ENCODE measurements at regions not wholly inside any gene's neighbourhood (a gene's known extent, or its start where the extent isn't known, plus 50 kb on each side); places are given as distances from the start of the nearest gene placed in this dataset.

GRCh38 chr7:115850774-115851173 lies 179.8 kb downstream of the TFEC start:
- TF ChIP-seq EZH2 (IDR thresholded peaks at IDR 0.05; ENCODE audit: borderline replicate concordance, insufficient read depth, low read length, poor library complexity, severe bottlenecking) (no peak), POLR2AphosphoS5 (IDR thresholded peaks at IDR 0.05) (no peak), RAD21 (conservative IDR thresholded peaks at IDR 0.05) (no peak), TAF1 (IDR thresholded peaks at IDR 0.05; ENCODE audit: low read depth) (no peak), EP300 (conservative IDR thresholded peaks at IDR 0.05; ENCODE audit: poor library complexity, severe bottlenecking) (no peak), MXI1 (conservative IDR thresholded peaks at IDR 0.05; ENCODE audit: poor library complexity, severe bottlenecking) (no peak), SMC3 (conservative IDR thresholded peaks at IDR 0.05; ENCODE audit: poor library complexity) (no peak)
- TF ChIP-seq, protein P1, sequence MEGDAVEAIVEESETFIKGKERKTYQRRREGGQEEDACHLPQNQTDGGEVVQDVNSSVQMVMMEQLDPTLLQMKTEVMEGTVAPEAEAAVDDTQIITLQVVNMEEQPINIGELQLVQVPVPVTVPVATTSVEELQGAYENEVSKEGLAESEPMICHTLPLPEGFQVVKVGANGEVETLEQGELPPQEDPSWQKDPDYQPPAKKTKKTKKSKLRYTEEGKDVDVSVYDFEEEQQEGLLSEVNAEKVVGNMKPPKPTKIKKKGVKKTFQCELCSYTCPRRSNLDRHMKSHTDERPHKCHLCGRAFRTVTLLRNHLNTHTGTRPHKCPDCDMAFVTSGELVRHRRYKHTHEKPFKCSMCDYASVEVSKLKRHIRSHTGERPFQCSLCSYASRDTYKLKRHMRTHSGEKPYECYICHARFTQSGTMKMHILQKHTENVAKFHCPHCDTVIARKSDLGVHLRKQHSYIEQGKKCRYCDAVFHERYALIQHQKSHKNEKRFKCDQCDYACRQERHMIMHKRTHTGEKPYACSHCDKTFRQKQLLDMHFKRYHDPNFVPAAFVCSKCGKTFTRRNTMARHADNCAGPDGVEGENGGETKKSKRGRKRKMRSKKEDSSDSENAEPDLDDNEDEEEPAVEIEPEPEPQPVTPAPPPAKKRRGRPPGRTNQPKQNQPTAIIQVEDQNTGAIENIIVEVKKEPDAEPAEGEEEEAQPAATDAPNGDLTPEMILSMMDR (IDR thresholded peaks at IDR 0.05; ENCODE audit: poor library complexity, severe bottlenecking), result no peak
- TF ChIP-seq, protein P2, sequence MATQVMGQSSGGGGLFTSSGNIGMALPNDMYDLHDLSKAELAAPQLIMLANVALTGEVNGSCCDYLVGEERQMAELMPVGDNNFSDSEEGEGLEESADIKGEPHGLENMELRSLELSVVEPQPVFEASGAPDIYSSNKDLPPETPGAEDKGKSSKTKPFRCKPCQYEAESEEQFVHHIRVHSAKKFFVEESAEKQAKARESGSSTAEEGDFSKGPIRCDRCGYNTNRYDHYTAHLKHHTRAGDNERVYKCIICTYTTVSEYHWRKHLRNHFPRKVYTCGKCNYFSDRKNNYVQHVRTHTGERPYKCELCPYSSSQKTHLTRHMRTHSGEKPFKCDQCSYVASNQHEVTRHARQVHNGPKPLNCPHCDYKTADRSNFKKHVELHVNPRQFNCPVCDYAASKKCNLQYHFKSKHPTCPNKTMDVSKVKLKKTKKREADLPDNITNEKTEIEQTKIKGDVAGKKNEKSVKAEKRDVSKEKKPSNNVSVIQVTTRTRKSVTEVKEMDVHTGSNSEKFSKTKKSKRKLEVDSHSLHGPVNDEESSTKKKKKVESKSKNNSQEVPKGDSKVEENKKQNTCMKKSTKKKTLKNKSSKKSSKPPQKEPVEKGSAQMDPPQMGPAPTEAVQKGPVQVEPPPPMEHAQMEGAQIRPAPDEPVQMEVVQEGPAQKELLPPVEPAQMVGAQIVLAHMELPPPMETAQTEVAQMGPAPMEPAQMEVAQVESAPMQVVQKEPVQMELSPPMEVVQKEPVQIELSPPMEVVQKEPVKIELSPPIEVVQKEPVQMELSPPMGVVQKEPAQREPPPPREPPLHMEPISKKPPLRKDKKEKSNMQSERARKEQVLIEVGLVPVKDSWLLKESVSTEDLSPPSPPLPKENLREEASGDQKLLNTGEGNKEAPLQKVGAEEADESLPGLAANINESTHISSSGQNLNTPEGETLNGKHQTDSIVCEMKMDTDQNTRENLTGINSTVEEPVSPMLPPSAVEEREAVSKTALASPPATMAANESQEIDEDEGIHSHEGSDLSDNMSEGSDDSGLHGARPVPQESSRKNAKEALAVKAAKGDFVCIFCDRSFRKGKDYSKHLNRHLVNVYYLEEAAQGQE (IDR thresholded peaks at IDR 0.05; ENCODE audit: borderline replicate concordance), result no peak

Data from neural cell (in vitro differentiated cells).